H1 (cell line): ENCODE measurements at regions not wholly inside any gene's neighbourhood (a gene's known extent, or its start where the extent isn't known, plus 50 kb on each side); places are given as distances from the start of the nearest gene placed in this dataset.

Experiments used
- CTCF ChIA-PET: fragments of 300-600 bp; sonication (Branson Sonifier 250); formaldehyde crosslinking; loops from one replicate; lab custom pipeline; 2021; ENCODE audit not compliant: partially characterized antibody; lab: Charles Lee
- POLR2A ChIA-PET: fragments of 300-600 bp; sonication (Branson Sonifier 250); formaldehyde crosslinking; loops from one replicate; lab custom pipeline; 2021; ENCODE audit warnings: inconsistent platforms; ENCODE audit not compliant: partially characterized antibody; lab: Charles Lee
- DNase-seq, 2 experiments: peaks; one replicate each; pipeline versions ENCODE4 v3.0.0 to v3.0.0-alpha.2; 2010 to 2022; ENCODE audit warnings: low spot score in 2 of 2, low read depth in 1 of 2, mixed read lengths in 1 of 2
- FAIRE-seq: peaks from 2 replicates; lab custom pipeline; 2011; peaks lifted over from hg19 to GRCh38; lab: Jason Lieb, UNC
- H2AFZ ChIP-seq: 2 replicates; pipeline ENCODE4 v1.8.1; 2012; ENCODE audit warnings: low read length, inconsistent platforms
- H2AK5ac ChIP-seq: 2 replicates; pipeline ENCODE4 v1.6.1; 2013; ENCODE audit warnings: low read depth, low read length
- H2BK120ac ChIP-seq: replicated peaks from 2 replicates; pipeline ENCODE3; 2013; ENCODE audit warnings: low read depth, low read length, inconsistent platforms
- H2BK12ac ChIP-seq: 2 replicates; pipeline ENCODE4 v1.6.1; 2013; ENCODE audit warnings: low read depth, low read length
- H2BK15ac ChIP-seq: 2 replicates; pipeline ENCODE4 v1.6.1; 2013; ENCODE audit warnings: low read length
- H2BK20ac ChIP-seq: 2 replicates; pipeline ENCODE4 v1.6.1; 2013; ENCODE audit warnings: low read length
- H2BK5ac ChIP-seq: 2 replicates; pipeline ENCODE4 v1.6.1; 2013; ENCODE audit warnings: low read depth, low read length
- H3K14ac ChIP-seq: 2 replicates; pipeline ENCODE4 v1.6.1; 2013; ENCODE audit warnings: inconsistent platforms; ENCODE audit not compliant: insufficient read length
- H3K18ac ChIP-seq: 2 replicates; pipeline ENCODE4 v1.6.1; 2013; ENCODE audit warnings: low read length; ENCODE audit errors: extremely low read depth
- H3K23ac ChIP-seq: 2 replicates; pipeline ENCODE4 v1.6.1; 2013; ENCODE audit warnings: inconsistent platforms; ENCODE audit not compliant: insufficient read length
- H3K23me2 ChIP-seq: 2 replicates; pipeline ENCODE4 v1.6.1; 2013; ENCODE audit warnings: low read depth, low read length
- H3K27ac ChIP-seq: 2 replicates; pipeline ENCODE4 v1.6.1; 2011; ENCODE audit warnings: low read depth, low read length, inconsistent platforms
- H3K27me3 ChIP-seq, 4 experiments: replicated peaks in 1 of 4; 1 replicate in 1 of 4; 2 replicates in 3 of 4; pipeline versions ENCODE4 v1.6.1 to v1.8.1; 2011 to 2013; ENCODE audit warnings: low read length in 3 of 4, mild to moderate bottlenecking in 3 of 4, inconsistent platforms in 2 of 4, mixed read lengths in 2 of 4, moderate library complexity in 1 of 4; ENCODE audit not compliant: control insufficient read depth in 3 of 4, insufficient read depth in 3 of 4; ENCODE audit errors: extremely low read depth in 1 of 4
- H3K36me3 ChIP-seq, 4 experiments: 2 replicates each; pipeline versions ENCODE4 v1.6.1 to v1.8.1; 2011 to 2013; ENCODE audit warnings: mild to moderate bottlenecking in 4 of 4, low read length in 3 of 4, moderate library complexity in 2 of 4, control low read depth in 1 of 4, inconsistent platforms in 1 of 4; ENCODE audit not compliant: insufficient read depth in 4 of 4, control insufficient read depth in 2 of 4
- H3K4ac ChIP-seq: replicated peaks from 2 replicates; pipeline ENCODE3; 2013; ENCODE audit warnings: low read length, low read depth, mixed read lengths, inconsistent platforms; ENCODE audit not compliant: insufficient read length
- H3K4me1 ChIP-seq, 4 experiments: replicated peaks in 1 of 4; 1 replicate in 1 of 4; 2 replicates in 3 of 4; pipeline versions ENCODE4 v1.6.1 to v1.8.1; 2011 to 2013; ENCODE audit warnings: low read length in 3 of 4, inconsistent platforms in 2 of 4, mixed read lengths in 1 of 4; ENCODE audit not compliant: insufficient read depth in 4 of 4, control insufficient read depth in 3 of 4
- H3K4me2 ChIP-seq, 2 experiments: 2 replicates each; pipeline versions ENCODE4 v1.6.1 to v1.8.1; 2011 to 2013; ENCODE audit warnings: low read depth in 2 of 2, low read length in 2 of 2, control low read depth in 1 of 2, inconsistent platforms in 1 of 2, mild to moderate bottlenecking in 1 of 2; ENCODE audit not compliant: insufficient read depth in 1 of 2
- H3K4me3 ChIP-seq, 4 experiments: fragments of 200-600, 300-600 bp in 1 of 4; sonication (generic), shearing (Covaris generic), sonication (Bioruptor Twin) in 1 of 4; 2 replicates each; pipeline versions ENCODE4 v1.5.1 to v1.8.1; 2011 to 2016; ENCODE audit warnings: low read length in 4 of 4, low read depth in 3 of 4, control low read depth in 2 of 4, inconsistent platforms in 2 of 4, mild to moderate bottlenecking in 2 of 4, mixed read lengths in 1 of 4, moderate library complexity in 1 of 4; ENCODE audit not compliant: insufficient read depth in 2 of 4; ENCODE audit errors: extremely low read depth in 1 of 4
- H3K56ac ChIP-seq: replicated peaks from 2 replicates; pipeline ENCODE3; 2013; ENCODE audit warnings: low read depth, mild to moderate bottlenecking, mixed read lengths, low read length, inconsistent platforms; ENCODE audit not compliant: insufficient read length
- H3K79me1 ChIP-seq: 2 replicates; pipeline ENCODE4 v1.6.1; 2013; ENCODE audit warnings: low read depth, low read length, control low read depth
- H3K79me2 ChIP-seq, 2 experiments: 2 replicates each; pipeline versions ENCODE4 v1.6.1 to v1.8.1; 2012 to 2013; ENCODE audit warnings: low read length in 2 of 2, mild to moderate bottlenecking in 2 of 2, inconsistent platforms in 1 of 2; ENCODE audit not compliant: insufficient read depth in 2 of 2, control insufficient read depth in 1 of 2
- H3K9ac ChIP-seq, 4 experiments: replicated peaks in 1 of 4; 1 replicate in 1 of 4; 2 replicates in 3 of 4; pipeline versions ENCODE4 v1.6.1 to v1.8.1; 2011 to 2013; ENCODE audit warnings: low read depth in 3 of 4, low read length in 3 of 4, control low read depth in 2 of 4, mild to moderate bottlenecking in 2 of 4, moderate library complexity in 2 of 4, inconsistent platforms in 1 of 4; ENCODE audit errors: extremely low read depth in 1 of 4
- H3K9me3 ChIP-seq, 2 experiments: 2 replicates each; pipeline versions ENCODE4 v1.6.1 to v1.8.1; 2012 to 2013; ENCODE audit warnings: mild to moderate bottlenecking in 2 of 2, moderate library complexity in 2 of 2, control low read depth in 1 of 2, inconsistent platforms in 1 of 2, low read depth in 1 of 2, low read length in 1 of 2, mixed read lengths in 1 of 2; ENCODE audit not compliant: insufficient read depth in 2 of 2
- H4K20me1 ChIP-seq, 2 experiments: replicated peaks in 1 of 2; 2 replicates each; pipeline versions ENCODE3 to v1.8.1; 2011 to 2013; ENCODE audit warnings: inconsistent platforms in 2 of 2, low read length in 2 of 2, mild to moderate bottlenecking in 1 of 2; ENCODE audit not compliant: insufficient read depth in 2 of 2, control insufficient read depth in 1 of 2
- H4K5ac ChIP-seq: 2 replicates; pipeline ENCODE4 v1.6.1; 2013; ENCODE audit warnings: low read length, low read depth, mixed read lengths, inconsistent platforms; ENCODE audit not compliant: insufficient read length
- H4K8ac ChIP-seq: 2 replicates; pipeline ENCODE4 v1.8.0; 2013; ENCODE audit warnings: mild to moderate bottlenecking, moderate library complexity, low read length, inconsistent platforms; ENCODE audit not compliant: insufficient read depth; ENCODE audit errors: extremely low read depth
- H4K91ac ChIP-seq: replicated peaks from 2 replicates; pipeline ENCODE3; 2013; ENCODE audit warnings: low read length, mixed read lengths, inconsistent platforms; ENCODE audit not compliant: insufficient read length
- RAD21 ChIP-seq, 2 experiments: IDR thresholded peaks in 1 of 2; conservative IDR thresholded peaks in 1 of 2; 2 replicates each; pipeline ENCODE4 v1.6.1; 2011; ENCODE audit warnings: low read depth in 2 of 2, low read length in 2 of 2, improper control_type of control experiment in 1 of 2, inconsistent platforms in 1 of 2, mild to moderate bottlenecking in 1 of 2, moderate library complexity in 1 of 2
- WGBS, 2 experiments: shearing (Covaris generic) in 1 of 2; methylation state at CpG; one replicate each; pipeline versions ENCODE4 v1.1.6 to v1.1.7; 2013 to 2015; ENCODE audit warnings: low lambda C conversion rate in 2 of 2, mixed read lengths in 2 of 2, inconsistent platforms in 1 of 2, low coverage in 1 of 2, missing lambda C conversion rate in 1 of 2; ENCODE audit not compliant: insufficient replicate concordance in 2 of 2, insufficient coverage in 1 of 2, insufficient read length in 1 of 2; ENCODE audit errors: extremely low coverage in 1 of 2, missing lambda C conversion rate in 1 of 2; 5-methylcytosine and 5-hydroxymethylcytosine counted together

DNA sequence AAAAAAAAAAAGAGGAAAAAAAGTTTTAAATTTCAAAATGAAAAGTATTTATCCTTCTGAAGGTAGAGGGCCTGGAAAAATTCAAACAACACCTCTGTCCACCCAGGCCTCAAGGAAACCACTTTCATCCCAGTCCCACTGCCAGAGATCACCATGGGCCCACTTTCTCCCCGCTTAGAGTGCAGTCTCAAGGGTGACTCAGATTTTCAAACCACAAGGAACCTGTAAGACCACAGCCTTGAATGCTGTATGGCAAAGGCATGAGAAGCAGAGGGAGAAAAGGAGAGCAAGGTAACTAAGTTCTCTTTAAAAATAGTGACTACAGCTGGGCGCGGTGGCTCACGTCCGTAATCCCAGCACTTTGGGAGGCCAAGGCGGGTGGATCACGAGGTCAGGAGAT is 87.9 kb upstream of the PACRGL start:
- no peak overlapping the region for H2BK15ac ChIP-seq
- H3K4me2 ChIP-seq: no peak overlapping the region
- ChIA-PET CTCF (interaction anchor here (0.6 to 1.0 kb wide), 2 partner anchors 10 to 11 kb away, joined by 4 read pairs; no protein-coding TSS in a partner anchor), POLR2A (no interaction called here)
- no peak overlapping the region for H2BK12ac ChIP-seq
- no peak overlapping the region for H4K91ac ChIP-seq
- H4K8ac ChIP-seq: no peak overlapping the region
- H2AK5ac ChIP-seq: no peak overlapping the region
- H3K18ac ChIP-seq: no peak overlapping the region
- H3K79me1 ChIP-seq: no peaks in the 10 kb centered on the region
- no peak overlapping the region for H3K9ac ChIP-seq
- H3K56ac ChIP-seq: no peak overlapping the region
- H2BK5ac ChIP-seq: no peak overlapping the region
- no peaks in the 10 kb centered on the region; a peak in 1 of 4 replicates for H3K9me3 ChIP-seq
- no peak overlapping the region for H2BK20ac ChIP-seq
- H3K23me2 ChIP-seq: no peaks in the 10 kb centered on the region
- no peak overlapping the region for H3K14ac ChIP-seq
- H3K27me3 ChIP-seq: no peaks in the 10 kb centered on the region
- H3K27ac ChIP-seq: no peak overlapping the region
- H4K20me1 ChIP-seq: no peaks in the 10 kb centered on the region
- H2BK120ac ChIP-seq: no peak overlapping the region
- H3K79me2 ChIP-seq: no peaks in the 10 kb centered on the region
- no peaks in the 10 kb centered on the region for H3K36me3 ChIP-seq
- no peak overlapping the region for H4K5ac ChIP-seq
- no peak overlapping the region for H3K23ac ChIP-seq
- H3K4ac ChIP-seq: no peak overlapping the region
- H3K4me3 ChIP-seq: no peak overlapping the region
- FAIRE-seq (no peak), DNase-seq (no peak)
- H3K4me1 ChIP-seq: no peaks in the 10 kb centered on the region
- no peak overlapping the region for H2AFZ ChIP-seq
- WGBS, 2 experiments: 85% methylated on average over 7 of the region's 7 CpGs; no CpG with 5 or more reads in 1 of the 2 experiments
- no peak for TF ChIP-seq RAD21 (IDR thresholded peaks at IDR 0.05 in 1 of 2, conservative IDR thresholded peaks at IDR 0.05 in 1 of 2; ENCODE audit: low read depth in 2 of 2, low read length in 2 of 2)
